ENCODE measurements at regions not wholly inside any gene's neighbourhood (a gene's known extent, or its start where the extent isn't known, plus 50 kb on each side); places are given as distances from the start of the nearest gene placed in this dataset.

- no peak overlapping the region for H3K27ac Mint-ChIP-seq (ENCODE audit: unreplicated experiment)
- H3K4me3 Mint-ChIP-seq (ENCODE audit: low read depth, unreplicated experiment) = no peak overlapping the region
- CTCF ChIA-PET = no interaction called here
- no peak for DNase-seq
- BruUV-seq (replicated peaks) = no TSS peak
- H3K27me3 Mint-ChIP-seq (ENCODE audit: unreplicated experiment) = peaks cover 49% of the 10 kb centered on the region
- H3K9me3 Mint-ChIP-seq (ENCODE audit: low read depth, unreplicated experiment) = peaks cover 3% of the 10 kb centered on the region
- peaks cover 18% of the 10 kb centered on the region for H3K4me1 Mint-ChIP-seq (ENCODE audit: low read depth, unreplicated experiment)
- peaks cover 5% of the 10 kb centered on the region for H3K36me3 Mint-ChIP-seq (ENCODE audit: insufficient read depth, unreplicated experiment)
- intact Hi-C loops (cut with micrococcal nuclease; ENCODE audit: unreplicated experiment) = no loop called here
- TF ChIP-seq CTCF (IDR thresholded peaks at IDR 0.05; ENCODE audit: unreplicated experiment) = no peak
These were observed 92.0 kb upstream of the AFDN start for GRCh38 chr6:167734662-167735083.

GRCh38 chr6:167735084-167735950 lies 91.4 kb upstream of the AFDN start:
- peaks cover 44% of the 10 kb centered on the region for H3K27me3 Mint-ChIP-seq (ENCODE audit: unreplicated experiment)
- peaks cover 3% of the 10 kb centered on the region for H3K9me3 Mint-ChIP-seq (ENCODE audit: low read depth, unreplicated experiment)
- no peak for TF ChIP-seq CTCF (IDR thresholded peaks at IDR 0.05; ENCODE audit: unreplicated experiment)
- H3K4me1 Mint-ChIP-seq (ENCODE audit: low read depth, unreplicated experiment) = peaks cover 18% of the 10 kb centered on the region
- H3K36me3 Mint-ChIP-seq (ENCODE audit: insufficient read depth, unreplicated experiment) = peaks cover 5% of the 10 kb centered on the region
- DNase-seq = no peak
- no peak overlapping the region for H3K27ac Mint-ChIP-seq (ENCODE audit: unreplicated experiment)
- CTCF ChIA-PET = interaction anchor here (0.7 kb wide), 2 partner anchors 25 to 56 kb away, joined by 6 to 11 read pairs; no protein-coding TSS in a partner anchor
- BruUV-seq (replicated peaks) = no TSS peak
- no peak overlapping the region for H3K4me3 Mint-ChIP-seq (ENCODE audit: low read depth, unreplicated experiment)
- intact Hi-C loops (cut with micrococcal nuclease; ENCODE audit: unreplicated experiment) = no loop called here

- Mint-ChIP-seq H3K4me3 (ENCODE audit: low read depth, unreplicated experiment) (no peak overlapping the region), H3K4me1 (ENCODE audit: low read depth, unreplicated experiment) (peaks cover 18% of the 10 kb centered on the region), H3K27ac (ENCODE audit: unreplicated experiment) (no peak overlapping the region), H3K9me3 (ENCODE audit: low read depth, unreplicated experiment) (peaks cover 3% of the 10 kb centered on the region), H3K27me3 (ENCODE audit: unreplicated experiment) (peaks cover 38% of the 10 kb centered on the region), H3K36me3 (ENCODE audit: insufficient read depth, unreplicated experiment) (peaks cover 5% of the 10 kb centered on the region)
- CTCF ChIA-PET = interaction anchor here (0.7 kb wide), 2 partner anchors 26 to 55 kb away, joined by 6 to 11 read pairs; no protein-coding TSS in a partner anchor
- intact Hi-C loops (cut with micrococcal nuclease; ENCODE audit: unreplicated experiment) = no loop called here
- no peak for DNase-seq
- no TSS peak for BruUV-seq (replicated peaks)
- TF ChIP-seq CTCF (IDR thresholded peaks at IDR 0.05; ENCODE audit: unreplicated experiment) = no peak
These were observed 90.8 kb upstream of the AFDN start for GRCh38 chr6:167735951-167736288.

- Mint-ChIP-seq H3K4me3 (ENCODE audit: low read depth, unreplicated experiment) (no peak overlapping the region), H3K27ac (ENCODE audit: unreplicated experiment) (no peak overlapping the region), H3K36me3 (ENCODE audit: insufficient read depth, unreplicated experiment) (peaks cover 5% of the 10 kb centered on the region), H3K27me3 (ENCODE audit: unreplicated experiment) (peaks cover 37% of the 10 kb centered on the region), H3K4me1 (ENCODE audit: low read depth, unreplicated experiment) (peaks cover 18% of the 10 kb centered on the region), H3K9me3 (ENCODE audit: low read depth, unreplicated experiment) (peaks cover 3% of the 10 kb centered on the region)
- intact Hi-C loops (cut with micrococcal nuclease; ENCODE audit: unreplicated experiment) = no loop called here
- TF ChIP-seq CTCF (IDR thresholded peaks at IDR 0.05; ENCODE audit: unreplicated experiment) = no peak
- no TSS peak for BruUV-seq (replicated peaks)
- CTCF ChIA-PET = no interaction called here
- DNase-seq = no peak
These were observed 90.1 kb upstream of the AFDN start for GRCh38 chr6:167736486-167737204.
